Thoracic aorta (tissue), 2 donors: ENCODE measurements at regions not wholly inside any gene's neighbourhood (a gene's known extent, or its start where the extent isn't known, plus 50 kb on each side); places are given as distances from the start of the nearest gene placed in this dataset.

Experiments
- ATAC-seq: fragments of 150-250 bp; one replicate; pipeline ENCODE4 v1.8.0; 2017; ENCODE audit warnings: low read depth; ENCODE audit not compliant: insufficient number of reproducible peaks, low FRiP score
- DNase-seq: peaks from one replicate; pipeline ENCODE4 v3.0.0-alpha.2; 2020; ENCODE audit warnings: low spot score
- H3K27ac ChIP-seq, 2 donors: fragments of 200-600 bp; sonication (generic); 1 replicate in 1 of 2; 2 replicates in 1 of 2; pipeline ENCODE4 v1.5.1; 2016; ENCODE audit warnings: mild to moderate bottlenecking in 2 of 2, moderate library complexity in 2 of 2
- H3K27me3 ChIP-seq: fragments of 200-600 bp; sonication (generic); replicated peaks from 2 replicates; pipeline ENCODE4 v1.6.0; 2016; ENCODE audit warnings: mild to moderate bottlenecking; ENCODE audit not compliant: insufficient read depth
- H3K36me3 ChIP-seq: fragments of 200-600 bp; sonication (generic); one replicate; pipeline ENCODE4 v1.5.1; 2016
- H3K4me1 ChIP-seq, 2 donors: fragments of 200-600 bp; sonication (generic); 1 replicate in 1 of 2; 2 replicates in 1 of 2; pipeline versions ENCODE4 v1.5.1 to v1.6.0; 2016; ENCODE audit warnings: low read depth in 2 of 2, mild to moderate bottlenecking in 1 of 2; ENCODE audit not compliant: control insufficient read depth in 1 of 2
- H3K4me3 ChIP-seq: fragments of 200-600 bp; sonication (generic); 2 replicates; pipeline ENCODE4 v1.5.1; 2016; ENCODE audit warnings: mild to moderate bottlenecking
- H3K9me3 ChIP-seq: fragments of 200-600 bp; sonication (generic); 2 replicates; pipeline ENCODE4 v1.5.1; 2016
- TF ChIP-seq, protein P1 (sequence below): fragments of 200-600 bp; sonication (generic); IDR thresholded peaks from one replicate; pipeline ENCODE4 v1.5.1; 2019; ENCODE audit warnings: antibody characterized with exemption

GRCh38 chr21:38652396-38652795 is 153.3 kb upstream of the ETS2 start:
- no peaks in the 10 kb centered on the region for H3K27me3 ChIP-seq
- ATAC-seq, result no peak
- H3K4me3 ChIP-seq, result no peak overlapping the region
- H3K36me3 ChIP-seq, result no peaks in the 10 kb centered on the region
- H3K27ac ChIP-seq, result peak overlapping the region; percentile 55 to 87
- no peaks in the 10 kb centered on the region for H3K9me3 ChIP-seq
- no peak for DNase-seq
- TF ChIP-seq, protein P1, sequence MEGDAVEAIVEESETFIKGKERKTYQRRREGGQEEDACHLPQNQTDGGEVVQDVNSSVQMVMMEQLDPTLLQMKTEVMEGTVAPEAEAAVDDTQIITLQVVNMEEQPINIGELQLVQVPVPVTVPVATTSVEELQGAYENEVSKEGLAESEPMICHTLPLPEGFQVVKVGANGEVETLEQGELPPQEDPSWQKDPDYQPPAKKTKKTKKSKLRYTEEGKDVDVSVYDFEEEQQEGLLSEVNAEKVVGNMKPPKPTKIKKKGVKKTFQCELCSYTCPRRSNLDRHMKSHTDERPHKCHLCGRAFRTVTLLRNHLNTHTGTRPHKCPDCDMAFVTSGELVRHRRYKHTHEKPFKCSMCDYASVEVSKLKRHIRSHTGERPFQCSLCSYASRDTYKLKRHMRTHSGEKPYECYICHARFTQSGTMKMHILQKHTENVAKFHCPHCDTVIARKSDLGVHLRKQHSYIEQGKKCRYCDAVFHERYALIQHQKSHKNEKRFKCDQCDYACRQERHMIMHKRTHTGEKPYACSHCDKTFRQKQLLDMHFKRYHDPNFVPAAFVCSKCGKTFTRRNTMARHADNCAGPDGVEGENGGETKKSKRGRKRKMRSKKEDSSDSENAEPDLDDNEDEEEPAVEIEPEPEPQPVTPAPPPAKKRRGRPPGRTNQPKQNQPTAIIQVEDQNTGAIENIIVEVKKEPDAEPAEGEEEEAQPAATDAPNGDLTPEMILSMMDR, result no peak
- peaks cover 26 to 85% of the 10 kb centered on the region in 2 donors for H3K4me1 ChIP-seq

GRCh38 chr21:38654580-38654979 is 151.1 kb upstream of the ETS2 start:
- no peaks in the 10 kb centered on the region for H3K36me3 ChIP-seq
- TF ChIP-seq, protein P1, result peak; percentile 50
- DNase-seq (no peak), ATAC-seq (no peak)
- no peaks in the 10 kb centered on the region for H3K27me3 ChIP-seq
- peaks cover 25 to 70% of the 10 kb centered on the region in 2 donors for H3K4me1 ChIP-seq
- no peaks in the 10 kb centered on the region for H3K9me3 ChIP-seq
- peak overlapping the region; percentile 94 to 96 for H3K27ac ChIP-seq
- no peak overlapping the region for H3K4me3 ChIP-seq

- Histone ChIP-seq H3K4me3 (peak overlapping the region; percentile 87), H3K4me1 (peaks cover 11 to 47% of the 10 kb centered on the region in 2 donors), H3K36me3 (no peaks in the 10 kb centered on the region), H3K27ac (peak overlapping the region; percentile 94 to 96), H3K27me3 (no peaks in the 10 kb centered on the region), H3K9me3 (no peaks in the 10 kb centered on the region)
- ATAC-seq (no peak), DNase-seq (no peak)
- TF ChIP-seq, protein P1, result no peak
Measured at GRCh38 chr21:38658511-38658910, 147.2 kb upstream of the ETS2 start.

DNA sequence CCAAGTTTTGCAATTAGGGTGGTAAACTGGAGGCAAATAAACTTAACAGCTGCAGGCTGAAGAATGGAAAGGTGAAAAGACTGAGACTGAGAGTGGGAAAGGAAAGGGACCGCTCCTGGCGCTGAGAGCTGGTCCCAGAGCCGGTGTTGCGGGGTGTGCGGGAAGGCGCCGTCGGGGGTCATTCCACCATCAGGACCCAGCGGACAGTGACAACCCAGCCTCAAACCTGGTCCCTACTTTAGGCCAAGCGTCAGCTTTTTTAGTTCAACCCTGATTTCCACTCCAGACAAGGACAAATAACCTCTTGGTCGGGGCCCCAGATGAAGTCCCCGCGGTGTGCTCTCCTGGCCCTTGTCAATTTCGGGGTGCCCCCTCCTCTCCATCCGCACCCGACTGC is 145.8 kb upstream of the ETS2 start:
- no peaks in the 10 kb centered on the region for H3K9me3 ChIP-seq
- H3K4me1 ChIP-seq, result peaks cover 5 to 34% of the 10 kb centered on the region in 2 donors
- no peaks in the 10 kb centered on the region for H3K36me3 ChIP-seq
- TF ChIP-seq, protein P1, result no peak
- H3K27ac ChIP-seq, result peak overlapping the region; percentile 94 to 96
- DNase-seq, result no peak
- H3K4me3 ChIP-seq, result peak overlapping the region; percentile 87
- no peak for ATAC-seq
- no peaks in the 10 kb centered on the region for H3K27me3 ChIP-seq

- H3K4me3 ChIP-seq, result peak overlapping the region; percentile 87
- peak overlapping the region; percentile 94 to 96 for H3K27ac ChIP-seq
- ATAC-seq (peak; percentile 44), DNase-seq (peak; percentile 18)
- no peaks in the 10 kb centered on the region for H3K9me3 ChIP-seq
- no peaks in the 10 kb centered on the region for H3K27me3 ChIP-seq
- TF ChIP-seq, protein P1, result no peak
- H3K36me3 ChIP-seq, result no peaks in the 10 kb centered on the region
- peaks cover 0 to 27% of the 10 kb centered on the region in 2 donors for H3K4me1 ChIP-seq
Measured at GRCh38 chr21:38660333-38661196, 145.2 kb upstream of the ETS2 start.
